Fibroblast of lung (primary cell): ENCODE measurements at regions not wholly inside any gene's neighbourhood (a gene's known extent, or its start where the extent isn't known, plus 50 kb on each side); places are given as distances from the start of the nearest gene placed in this dataset.

Experiments used
- CTCF ChIP-seq, 2 donors: IDR thresholded peaks in 1 of 2; conservative IDR thresholded peaks in 1 of 2; 1 replicate in 1 of 2; 2 replicates in 1 of 2; pipeline ENCODE4 v1.5.1; 2011 to 2012; ENCODE audit warnings: low read length in 2 of 2, control low read depth in 1 of 2, inconsistent platforms in 1 of 2, low read depth in 1 of 2, mild to moderate bottlenecking in 1 of 2
- EZH2 ChIP-seq: IDR thresholded peaks from 2 replicates; pipeline ENCODE4 v1.5.1; 2012; ENCODE audit warnings: low read length, control low read depth, mild to moderate bottlenecking; ENCODE audit errors: missing control alignments

GRCh38 chr12:125284945-125285685 lies 219.9 kb downstream of the AACS start:
- TF ChIP-seq CTCF (conservative IDR thresholded peaks at IDR 0.05 in 1 of 2, IDR thresholded peaks at IDR 0.05 in 1 of 2; ENCODE audit: low read depth in 1 of 2, low read length in 2 of 2), result no peak
- no peak for TF ChIP-seq EZH2
